Thyroid gland (tissue), 4 donors: ENCODE measurements at regions not wholly inside any gene's neighbourhood (a gene's known extent, or its start where the extent isn't known, plus 50 kb on each side); places are given as distances from the start of the nearest gene placed in this dataset.

Experiments
- DNase-seq, 2 donors: peaks; one replicate each; pipeline ENCODE4 v3.0.0-alpha.2; 2019
- H3K27ac ChIP-seq, 3 donors: fragments of 200-600 bp; sonication (generic); 1 replicate in 2 of 3; 2 replicates in 1 of 3; pipeline ENCODE4 v1.5.1; 2016 to 2019; ENCODE audit warnings: mild to moderate bottlenecking in 1 of 3, moderate library complexity in 1 of 3
- H3K27me3 ChIP-seq: fragments of 200-600 bp; sonication (generic); one replicate; pipeline ENCODE4 v1.5.1; 2019
- H3K36me3 ChIP-seq, 2 donors: fragments of 200-600 bp; sonication (generic); one replicate each; pipeline ENCODE4 v1.5.1; 2016 to 2019
- H3K4me1 ChIP-seq, 2 donors: fragments of 200-600 bp; sonication (generic); one replicate each; pipeline ENCODE4 v1.5.1; 2017 to 2019
- H3K4me3 ChIP-seq, 3 donors: fragments of 200-600 bp; sonication (generic); replicated peaks in 1 of 3; 1 replicate in 2 of 3; 2 replicates in 1 of 3; pipeline ENCODE4 v1.5.1; 2016; ENCODE audit warnings: mild to moderate bottlenecking in 1 of 3
- H3K9me3 ChIP-seq: fragments of 200-600 bp; sonication (generic); one replicate; pipeline ENCODE4 v1.5.1; 2017
- POLR2A ChIP-seq, 2 donors: fragments of 450-650 bp; IDR thresholded peaks; one replicate each; pipeline ENCODE4 v1.6.1; 2017; ENCODE audit warnings: antibody characterized with exemption in 2 of 2, mild to moderate bottlenecking in 2 of 2, moderate library complexity in 1 of 2
- WGBS, 2 donors: methylation state at CpG; one replicate each; pipeline ENCODE4 v1.1.5; 2017; 5-methylcytosine and 5-hydroxymethylcytosine counted together
- intact Hi-C: fragments of 100-400 bp; cut with DNase I; formaldehyde crosslinking; loops from one replicate; pipeline ENCODE4 v1.15.1; 2023
- TF ChIP-seq, protein P1 (sequence below), 6 experiments: fragments of 200-600 bp in 3 of 6; fragments of 450-650 bp in 3 of 6; sonication (generic) in 3 of 6; IDR thresholded peaks; one replicate each; pipeline ENCODE4 v1.5.1; 2016 to 2019; ENCODE audit warnings: antibody characterized with exemption in 6 of 6, mild to moderate bottlenecking in 2 of 6, inconsistent platforms in 1 of 6, moderate library complexity in 1 of 6

DNA sequence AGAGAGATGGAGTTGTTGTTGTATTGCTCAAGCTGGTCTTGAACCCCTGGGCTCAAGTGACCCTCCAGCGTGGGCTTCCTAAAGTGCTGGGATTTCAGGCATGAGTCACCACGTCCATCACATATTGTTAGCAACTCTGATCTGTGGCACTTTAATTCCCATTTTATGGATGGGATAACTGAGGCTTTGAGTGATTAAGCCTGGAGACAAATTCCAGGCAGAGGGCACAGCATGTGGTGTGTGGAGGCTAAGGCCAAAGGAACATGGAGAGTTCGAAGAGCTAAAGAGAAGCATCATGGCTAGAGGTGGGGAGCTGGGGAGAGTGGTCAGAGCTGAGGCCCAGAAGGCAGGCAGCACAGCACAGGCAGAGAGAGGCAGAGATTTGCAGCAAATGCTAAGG is 458.4 kb downstream of the XPNPEP1 start:
- no peaks in the 10 kb centered on the region for H3K9me3 ChIP-seq
- no peaks in the 10 kb centered on the region for H3K36me3 ChIP-seq
- H3K27ac ChIP-seq, result no peak overlapping the region
- no peak for DNase-seq
- H3K4me3 ChIP-seq, result no peak overlapping the region
- peaks cover 0 to 6% of the 10 kb centered on the region in 2 donors for H3K4me1 ChIP-seq
- TF ChIP-seq, protein P1, sequence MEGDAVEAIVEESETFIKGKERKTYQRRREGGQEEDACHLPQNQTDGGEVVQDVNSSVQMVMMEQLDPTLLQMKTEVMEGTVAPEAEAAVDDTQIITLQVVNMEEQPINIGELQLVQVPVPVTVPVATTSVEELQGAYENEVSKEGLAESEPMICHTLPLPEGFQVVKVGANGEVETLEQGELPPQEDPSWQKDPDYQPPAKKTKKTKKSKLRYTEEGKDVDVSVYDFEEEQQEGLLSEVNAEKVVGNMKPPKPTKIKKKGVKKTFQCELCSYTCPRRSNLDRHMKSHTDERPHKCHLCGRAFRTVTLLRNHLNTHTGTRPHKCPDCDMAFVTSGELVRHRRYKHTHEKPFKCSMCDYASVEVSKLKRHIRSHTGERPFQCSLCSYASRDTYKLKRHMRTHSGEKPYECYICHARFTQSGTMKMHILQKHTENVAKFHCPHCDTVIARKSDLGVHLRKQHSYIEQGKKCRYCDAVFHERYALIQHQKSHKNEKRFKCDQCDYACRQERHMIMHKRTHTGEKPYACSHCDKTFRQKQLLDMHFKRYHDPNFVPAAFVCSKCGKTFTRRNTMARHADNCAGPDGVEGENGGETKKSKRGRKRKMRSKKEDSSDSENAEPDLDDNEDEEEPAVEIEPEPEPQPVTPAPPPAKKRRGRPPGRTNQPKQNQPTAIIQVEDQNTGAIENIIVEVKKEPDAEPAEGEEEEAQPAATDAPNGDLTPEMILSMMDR (IDR thresholded peaks at IDR 0.05), result no peak
- no peak for TF ChIP-seq POLR2A (IDR thresholded peaks at IDR 0.05)
- 78 to 84% methylated on average over 3 of the region's 3 CpGs for WGBS, 2 donors
- intact Hi-C loops, result no loop called here
- H3K27me3 ChIP-seq, result no peaks in the 10 kb centered on the region

DNA sequence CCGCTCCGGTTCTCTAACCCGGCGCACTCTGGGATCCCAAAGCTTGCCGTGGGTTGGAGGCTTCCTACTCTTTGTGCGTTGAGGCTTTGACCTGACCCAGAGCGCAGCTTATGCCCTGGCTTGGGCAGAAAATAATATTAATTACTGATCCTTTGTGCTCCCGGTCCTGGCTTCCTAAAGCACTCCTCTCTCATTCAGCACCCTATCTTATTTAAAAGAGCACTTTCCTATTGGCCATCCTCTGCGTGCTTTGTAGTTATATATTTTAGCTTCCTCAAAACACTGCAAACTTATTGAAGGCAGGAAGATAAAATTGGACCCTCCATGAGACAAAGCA is 466.0 kb downstream of the XPNPEP1 start:
- TF ChIP-seq, protein P1 (IDR thresholded peaks at IDR 0.05), result no peak
- TF ChIP-seq POLR2A (IDR thresholded peaks at IDR 0.05), result no peak
- H3K36me3 ChIP-seq, result no peaks in the 10 kb centered on the region
- peaks cover 0 to 6% of the 10 kb centered on the region in 2 donors for H3K4me1 ChIP-seq
- DNase-seq, result no peak
- H3K27me3 ChIP-seq, result no peaks in the 10 kb centered on the region
- intact Hi-C loops, result no loop called here
- H3K27ac ChIP-seq, result no peak overlapping the region
- H3K9me3 ChIP-seq, result no peaks in the 10 kb centered on the region
- H3K4me3 ChIP-seq, result no peak overlapping the region
- WGBS, 2 donors, result 15 to 21% methylated on average over 5 to 9 of the region's 9 CpGs

DNA sequence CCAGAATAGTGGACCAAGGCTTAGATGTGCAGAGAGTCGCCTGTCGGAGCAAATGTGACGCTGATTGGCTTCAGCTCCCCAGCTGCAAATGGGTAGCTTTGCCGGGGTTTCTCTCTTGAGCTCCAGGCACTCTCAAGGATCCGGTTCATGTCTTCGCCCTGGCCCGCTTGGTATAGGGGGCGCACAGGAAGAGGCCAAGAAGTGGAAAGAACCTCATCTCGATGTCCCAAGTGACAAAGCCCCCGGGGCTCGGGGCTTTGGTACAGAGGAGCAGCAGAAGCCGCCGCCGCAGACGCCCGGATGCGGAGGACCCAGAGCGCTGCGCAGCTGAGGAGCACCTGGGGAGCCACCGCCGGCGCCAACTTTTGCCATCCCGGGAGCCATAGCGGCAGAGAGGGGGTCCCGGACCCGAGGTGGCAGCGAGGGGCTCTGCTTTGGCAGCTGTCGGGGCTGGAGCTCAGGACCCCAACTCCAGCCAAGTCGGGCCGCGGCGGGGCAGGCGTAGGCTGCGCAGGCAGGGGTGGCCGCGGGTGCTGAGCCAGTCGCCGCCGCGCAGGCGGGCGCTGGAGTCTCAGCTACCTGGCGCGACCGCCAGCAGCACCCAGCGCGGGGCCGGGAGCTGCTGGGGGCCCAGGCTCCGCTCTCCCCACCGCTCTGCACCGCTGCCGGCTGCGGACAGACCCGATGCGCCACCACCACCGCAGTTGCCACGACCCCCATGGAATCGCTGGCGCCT is 466.6 kb downstream of the XPNPEP1 start:
- intact Hi-C loops, result no loop called here
- Histone ChIP-seq H3K9me3 (no peaks in the 10 kb centered on the region), H3K36me3 (no peaks in the 10 kb centered on the region), H3K4me3 (peak overlapping the region in 2 of 3 donors; percentile 5 to 14), H3K27ac (no peak overlapping the region), H3K27me3 (no peaks in the 10 kb centered on the region), H3K4me1 (peaks cover 0 to 6% of the 10 kb centered on the region in 2 donors)
- DNase-seq, result peak; percentile 9 to 22
- WGBS, 2 donors, result 1 to 8% methylated on average over 7 to 24 of the region's 59 CpGs
- no peak for TF ChIP-seq POLR2A (IDR thresholded peaks at IDR 0.05)
- TF ChIP-seq, protein P1 (IDR thresholded peaks at IDR 0.05), result no peak

DNA sequence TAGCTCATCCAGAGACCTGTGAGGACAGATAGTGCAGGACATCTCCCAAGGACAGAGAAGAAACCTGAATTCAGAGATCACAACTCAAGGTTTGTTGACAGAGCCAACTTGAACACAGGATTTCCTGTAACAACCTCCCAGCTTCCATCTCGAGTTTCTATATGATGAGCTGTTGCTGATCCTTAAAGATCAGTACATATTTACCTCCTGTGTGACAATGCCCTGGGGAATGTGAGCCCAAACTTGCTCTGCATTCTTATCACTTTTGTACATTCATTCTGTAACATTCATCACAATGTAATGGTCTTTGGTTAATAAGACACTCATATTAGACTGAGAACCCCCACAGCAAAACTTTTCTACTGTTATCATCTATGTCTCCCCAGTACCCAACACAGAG is 468.6 kb downstream of the XPNPEP1 start:
- Histone ChIP-seq H3K4me1 (no peaks in the 10 kb centered on the region), H3K36me3 (no peaks in the 10 kb centered on the region), H3K4me3 (no peak overlapping the region), H3K27ac (no peak overlapping the region), H3K27me3 (no peaks in the 10 kb centered on the region), H3K9me3 (no peaks in the 10 kb centered on the region)
- DNase-seq, result no peak
- intact Hi-C loops, result no loop called here
- TF ChIP-seq, protein P1 (IDR thresholded peaks at IDR 0.05), result no peak
- no peak for TF ChIP-seq POLR2A (IDR thresholded peaks at IDR 0.05)
- 62 to 69% methylated on average over 1 of the region's 1 CpG for WGBS, 2 donors

DNA sequence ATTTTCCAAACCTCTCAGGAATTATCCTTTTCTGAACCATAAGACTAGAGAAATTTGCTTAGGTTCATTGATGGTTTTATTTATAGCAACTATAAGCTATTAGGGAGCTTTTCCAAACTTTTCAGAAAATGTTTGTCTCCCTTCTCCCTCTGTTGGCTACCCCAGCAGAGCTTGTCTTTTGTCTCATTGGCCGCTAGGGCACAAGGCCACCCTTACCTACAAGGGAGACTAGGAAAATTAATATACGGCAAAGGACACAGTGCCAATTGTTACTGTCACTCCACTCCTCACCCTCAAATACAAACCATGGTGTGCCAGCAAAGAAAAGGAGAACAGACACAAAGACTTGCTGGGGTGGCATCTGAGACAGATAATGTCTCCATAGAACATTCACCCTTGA is 471.4 kb downstream of the XPNPEP1 start:
- Histone ChIP-seq H3K27ac (no peak overlapping the region), H3K4me3 (no peak overlapping the region), H3K9me3 (no peaks in the 10 kb centered on the region), H3K4me1 (no peaks in the 10 kb centered on the region), H3K27me3 (no peaks in the 10 kb centered on the region), H3K36me3 (no peaks in the 10 kb centered on the region)
- intact Hi-C loops, result no loop called here
- TF ChIP-seq POLR2A (IDR thresholded peaks at IDR 0.05), result no peak
- TF ChIP-seq, protein P1 (IDR thresholded peaks at IDR 0.05), result no peak
- no peak for DNase-seq
- WGBS, 2 donors, result 88 to 96% methylated on average over 2 of the region's 2 CpGs
